ENCODE measurements at regions not wholly inside any gene's neighbourhood (a gene's known extent, or its start where the extent isn't known, plus 50 kb on each side); places are given as distances from the start of the nearest gene placed in this dataset.

- TF ChIP-seq, protein P1, sequence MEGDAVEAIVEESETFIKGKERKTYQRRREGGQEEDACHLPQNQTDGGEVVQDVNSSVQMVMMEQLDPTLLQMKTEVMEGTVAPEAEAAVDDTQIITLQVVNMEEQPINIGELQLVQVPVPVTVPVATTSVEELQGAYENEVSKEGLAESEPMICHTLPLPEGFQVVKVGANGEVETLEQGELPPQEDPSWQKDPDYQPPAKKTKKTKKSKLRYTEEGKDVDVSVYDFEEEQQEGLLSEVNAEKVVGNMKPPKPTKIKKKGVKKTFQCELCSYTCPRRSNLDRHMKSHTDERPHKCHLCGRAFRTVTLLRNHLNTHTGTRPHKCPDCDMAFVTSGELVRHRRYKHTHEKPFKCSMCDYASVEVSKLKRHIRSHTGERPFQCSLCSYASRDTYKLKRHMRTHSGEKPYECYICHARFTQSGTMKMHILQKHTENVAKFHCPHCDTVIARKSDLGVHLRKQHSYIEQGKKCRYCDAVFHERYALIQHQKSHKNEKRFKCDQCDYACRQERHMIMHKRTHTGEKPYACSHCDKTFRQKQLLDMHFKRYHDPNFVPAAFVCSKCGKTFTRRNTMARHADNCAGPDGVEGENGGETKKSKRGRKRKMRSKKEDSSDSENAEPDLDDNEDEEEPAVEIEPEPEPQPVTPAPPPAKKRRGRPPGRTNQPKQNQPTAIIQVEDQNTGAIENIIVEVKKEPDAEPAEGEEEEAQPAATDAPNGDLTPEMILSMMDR (IDR thresholded peaks at IDR 0.05; ENCODE audit: low read depth, low read length, poor library complexity, severe bottlenecking): no peak
- no peak for TF ChIP-seq EZH2phosphoT487 (IDR thresholded peaks at IDR 0.05; ENCODE audit: borderline replicate concordance, low read length)
Measured at GRCh38 chr5:61738446-61738845, 406.4 kb downstream of the ZSWIM6 start.

Data from DOHH2 (cell line).